Right hindlimb (tissue), 1 donor: ENCODE measurements at regions not wholly inside any gene's neighbourhood (a gene's known extent, or its start where the extent isn't known, plus 50 kb on each side); places are given as distances from the start of the nearest gene placed in this dataset.
"Not testable (repeated sequence)": the region's sequence is repeated elsewhere in the genome, so short reads cannot be mapped to it uniquely, and the experiment has no call there.

Experiments used
- DNase-seq: peaks from one replicate; pipeline ENCODE4 v3.0.0-alpha.2; 2018

DNA sequence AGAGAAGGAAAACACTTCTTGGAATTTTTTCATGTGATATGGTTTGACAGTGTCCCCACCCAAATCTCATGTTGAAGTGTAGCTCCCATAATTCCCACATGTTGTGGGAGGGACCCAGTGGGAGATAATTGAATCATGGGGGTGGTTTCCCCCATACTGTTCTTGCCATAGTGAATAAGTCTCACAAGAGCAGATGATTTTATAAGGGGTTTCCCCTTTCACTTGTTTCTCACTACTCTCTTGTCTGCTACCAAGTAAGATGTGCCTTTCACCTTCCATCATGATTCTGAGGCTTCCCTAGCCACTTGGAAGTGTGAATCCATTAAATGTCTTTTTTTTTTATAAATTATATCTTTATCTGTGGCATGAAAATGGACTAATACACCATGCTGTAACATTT lies 250.7 kb downstream of the LPIN1 start:
- no peak for DNase-seq

GRCh38 chr2:11998218-11998617 lies 251.8 kb downstream of the LPIN1 start:
- DNase-seq: no peak

DNA sequence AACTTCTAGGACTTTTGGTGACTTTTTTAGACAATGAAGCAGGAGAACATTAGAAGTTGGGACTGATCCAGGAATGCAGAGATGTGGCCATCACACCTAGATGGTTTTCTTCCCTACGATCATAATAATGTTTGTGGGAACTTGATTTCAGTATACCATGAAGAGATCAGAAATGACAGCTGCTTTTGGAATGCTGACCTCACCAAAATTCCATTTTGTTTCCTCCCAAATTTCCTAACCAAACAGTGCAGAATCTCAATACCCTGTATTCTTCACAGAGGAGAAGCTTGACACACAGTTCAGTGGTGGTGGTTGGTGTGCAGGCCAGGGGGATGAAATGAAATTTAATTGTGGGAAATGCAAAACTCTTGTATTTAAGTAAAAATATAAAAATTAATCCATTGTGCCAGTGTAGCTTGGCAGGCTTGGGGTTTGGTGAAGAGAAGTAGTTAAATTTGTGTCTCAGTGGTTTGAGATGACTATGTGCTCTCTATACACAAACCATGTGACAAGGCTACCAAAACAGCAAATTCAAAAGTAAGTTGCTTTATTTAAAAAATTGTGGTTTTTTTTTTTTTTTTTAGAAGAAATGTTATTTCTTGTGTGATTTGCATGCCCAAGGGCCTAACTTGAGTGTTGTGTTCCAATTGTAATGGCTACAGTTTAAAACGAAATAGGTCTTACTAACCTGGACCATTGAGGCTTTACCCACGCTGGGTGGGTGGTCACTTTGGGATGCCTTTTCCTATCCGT lies 252.4 kb downstream of the LPIN1 start:
- DNase-seq: no peak

DNA sequence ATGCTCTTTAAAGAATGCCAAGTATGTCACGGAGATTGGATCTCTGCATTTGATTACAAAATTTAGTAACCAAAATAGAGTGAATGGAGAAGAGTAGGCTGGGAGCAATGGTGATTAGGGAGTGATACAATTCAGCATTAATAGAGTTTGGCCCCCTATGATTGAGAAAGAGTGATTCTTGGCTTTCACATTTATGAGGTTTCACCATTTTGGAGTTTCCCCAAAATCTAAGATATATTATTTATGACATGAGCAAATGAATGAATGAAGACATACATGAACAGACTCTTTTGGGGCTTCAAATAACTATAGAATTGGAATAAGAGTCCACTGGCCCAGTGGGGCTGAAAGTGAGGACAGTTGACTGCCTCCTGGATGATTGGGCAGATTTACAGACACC lies 255.2 kb downstream of the LPIN1 start:
- DNase-seq: no peak

GRCh38 chr2:12002215-12002614 lies 255.8 kb downstream of the LPIN1 start:
- DNase-seq: no peak

- DNase-seq: no peak
Observed at GRCh38 chr2:12004713-12005112, 258.3 kb downstream of the LPIN1 start.

DNA sequence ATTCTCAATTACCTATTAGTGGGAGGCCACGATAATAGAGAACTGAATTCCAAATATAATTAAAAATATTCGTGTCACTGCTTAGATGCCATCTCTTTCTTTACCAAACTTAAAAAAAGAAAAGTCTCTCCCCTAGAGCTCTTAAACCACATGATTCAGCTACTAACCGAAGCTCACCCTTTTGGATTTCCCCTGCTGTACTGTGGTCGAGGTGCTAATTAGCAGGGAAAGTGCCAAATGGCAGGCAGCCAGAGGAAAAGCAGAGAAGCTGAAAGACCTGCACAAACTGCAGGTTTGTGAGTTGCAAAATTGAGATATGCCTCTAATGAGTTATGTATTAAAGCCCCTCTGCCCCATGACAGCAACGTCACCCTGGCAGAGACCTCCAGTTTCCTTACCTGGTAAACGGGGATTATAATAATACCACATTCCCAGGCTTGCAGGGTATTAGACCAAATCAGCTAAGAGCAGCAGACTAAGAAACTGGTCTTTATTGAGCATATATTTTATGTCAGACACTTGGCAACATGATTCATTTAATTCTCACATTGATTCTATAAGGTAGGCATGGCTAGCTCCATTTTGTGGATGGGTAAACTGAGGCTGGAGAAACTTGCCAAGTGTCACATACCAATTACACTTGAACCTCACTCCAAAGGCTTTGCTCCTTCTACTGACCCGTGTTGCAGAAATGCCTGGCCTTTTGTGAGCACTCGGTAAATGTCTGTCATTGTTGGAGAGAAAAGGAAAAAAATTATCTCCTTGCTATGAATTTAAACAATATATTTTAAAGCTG lies 259.7 kb downstream of the LPIN1 start:
- peak; percentile 65 for DNase-seq

GRCh38 chr2:12006850-12007249 lies 260.4 kb downstream of the LPIN1 start:
- DNase-seq: peak; percentile 49

- DNase-seq: no peak
Observed at GRCh38 chr2:12007282-12007681, 260.9 kb downstream of the LPIN1 start.

- no peak for DNase-seq
Observed at GRCh38 chr2:12008425-12009061, 262.1 kb downstream of the LPIN1 start.

- DNase-seq: no peak
Observed at GRCh38 chr2:12009323-12009905, 263.0 kb downstream of the LPIN1 start.

GRCh38 chr2:12010059-12010458 lies 263.6 kb downstream of the LPIN1 start:
- DNase-seq: no peak

DNA sequence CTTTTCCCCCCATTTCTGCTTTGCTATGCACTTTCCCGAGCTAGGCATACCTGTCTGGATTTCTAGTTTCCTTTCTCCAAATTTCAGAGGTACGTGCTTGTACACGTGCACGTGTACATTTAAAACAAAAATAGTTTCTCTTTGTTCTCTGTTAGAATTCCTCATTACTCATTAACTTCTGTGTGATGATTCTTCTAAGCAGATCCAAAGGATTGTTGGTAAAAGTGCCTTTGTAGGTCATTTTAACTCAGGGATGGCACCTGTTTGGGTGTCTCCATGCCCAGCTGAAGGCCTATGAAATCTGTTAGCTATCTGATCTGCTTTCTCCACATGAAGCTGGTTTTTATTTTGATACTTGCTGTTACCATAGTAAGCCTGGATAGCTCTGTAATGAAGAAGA lies 264.3 kb downstream of the LPIN1 start:
- DNase-seq: no peak

- DNase-seq: no peak
Observed at GRCh38 chr2:12014088-12014960, 267.9 kb downstream of the LPIN1 start.

DNA sequence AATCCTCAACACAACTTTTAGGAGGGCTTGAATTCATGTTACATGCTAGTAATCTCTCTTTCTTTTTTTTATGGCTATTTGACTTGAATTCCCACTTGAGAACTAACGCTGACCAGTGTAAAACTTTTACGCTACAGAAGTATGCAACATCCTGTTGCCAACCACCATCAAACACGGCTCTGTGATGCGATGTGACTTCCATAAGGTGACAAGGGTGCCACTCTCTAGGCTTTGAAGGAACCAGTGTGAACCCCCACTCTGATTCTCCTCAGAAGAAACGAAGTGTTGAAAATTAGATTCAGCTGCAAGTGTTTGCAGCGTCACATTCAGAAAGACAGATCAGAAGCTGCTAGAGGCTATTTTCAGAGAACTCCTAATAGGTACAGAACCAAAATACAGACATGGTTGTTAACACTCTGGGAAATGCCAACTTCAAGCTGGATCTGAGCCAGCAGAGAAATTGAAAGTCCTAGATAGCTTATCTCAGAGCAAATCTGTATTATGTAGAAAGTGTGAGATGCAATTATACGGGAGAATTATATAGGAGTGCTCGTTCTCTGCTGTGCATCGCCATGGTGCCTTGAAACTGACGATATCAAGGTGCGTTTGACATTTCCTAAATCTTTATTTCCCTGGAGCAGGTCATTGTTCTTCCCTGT lies 271.2 kb downstream of the LPIN1 start:
- DNase-seq: no peak

- not testable (repeated sequence) for DNase-seq
Observed at GRCh38 chr2:12018726-12019125, 272.3 kb downstream of the LPIN1 start.

DNA sequence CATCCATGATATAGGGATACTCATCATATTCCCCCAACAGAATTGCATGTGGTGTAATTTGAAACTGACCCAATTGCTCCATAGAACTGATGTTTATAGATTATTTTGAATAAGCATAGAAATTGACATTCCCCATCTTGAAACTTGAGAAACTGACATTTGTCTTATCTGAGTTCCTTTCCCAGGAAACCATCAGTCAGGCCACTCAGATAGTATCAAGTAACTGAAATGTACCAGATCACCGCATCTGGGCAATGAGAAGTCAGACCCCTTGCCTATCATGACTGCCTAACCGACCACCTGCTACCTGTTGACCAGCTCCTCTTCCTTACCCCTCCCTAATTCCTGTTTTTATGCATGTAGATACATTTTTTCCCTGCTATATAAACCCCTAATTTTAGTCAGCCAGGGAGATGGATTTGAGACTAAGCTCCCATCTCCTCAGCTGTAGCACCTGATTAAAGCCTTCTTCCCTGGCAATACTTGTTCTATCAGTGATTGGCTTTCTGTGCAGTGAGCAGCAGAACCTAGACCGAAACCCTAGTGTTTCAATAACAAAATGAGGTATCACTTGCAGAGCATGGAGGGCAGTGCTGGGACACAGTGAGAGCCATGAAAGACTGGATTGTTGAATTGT lies 274.5 kb downstream of the LPIN1 start:
- DNase-seq: no peak

DNA sequence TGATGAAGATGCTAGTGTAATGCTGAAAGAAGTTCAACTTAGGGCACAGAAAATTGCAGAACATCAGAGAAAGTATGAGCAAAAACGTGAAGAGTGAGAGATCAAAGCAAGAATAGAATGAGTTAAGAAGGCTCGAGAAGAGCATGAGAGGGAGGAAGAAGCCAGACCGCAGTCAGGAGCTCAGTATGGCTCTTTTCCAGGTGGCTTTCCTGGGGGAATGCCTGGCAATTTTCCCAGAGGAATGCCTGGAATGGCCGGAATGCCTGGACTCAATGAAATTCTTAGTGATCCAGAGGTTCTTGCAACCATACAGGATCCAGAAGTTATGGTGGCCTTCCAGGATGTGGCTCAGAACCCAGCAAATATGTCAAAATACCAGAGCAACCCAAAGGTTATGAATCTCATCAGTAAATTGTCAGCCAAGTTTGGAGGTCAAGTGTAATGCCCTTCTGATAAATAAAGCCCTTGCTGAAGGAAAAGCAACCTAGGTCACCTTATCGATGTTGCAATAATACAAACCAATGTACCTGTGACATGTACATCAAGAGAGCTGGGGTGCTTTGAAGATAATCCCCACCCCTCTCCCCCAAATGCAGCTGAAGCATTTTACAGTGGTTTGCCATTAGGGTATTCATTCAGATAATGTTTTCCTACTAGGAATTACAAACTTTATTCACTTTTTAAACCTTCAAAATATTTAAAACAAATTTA lies 277.9 kb downstream of the LPIN1 start:
- DNase-seq: not testable (repeated sequence)

- DNase-seq: no peak
Observed at GRCh38 chr2:12027136-12027535, 280.7 kb downstream of the LPIN1 start.

DNA sequence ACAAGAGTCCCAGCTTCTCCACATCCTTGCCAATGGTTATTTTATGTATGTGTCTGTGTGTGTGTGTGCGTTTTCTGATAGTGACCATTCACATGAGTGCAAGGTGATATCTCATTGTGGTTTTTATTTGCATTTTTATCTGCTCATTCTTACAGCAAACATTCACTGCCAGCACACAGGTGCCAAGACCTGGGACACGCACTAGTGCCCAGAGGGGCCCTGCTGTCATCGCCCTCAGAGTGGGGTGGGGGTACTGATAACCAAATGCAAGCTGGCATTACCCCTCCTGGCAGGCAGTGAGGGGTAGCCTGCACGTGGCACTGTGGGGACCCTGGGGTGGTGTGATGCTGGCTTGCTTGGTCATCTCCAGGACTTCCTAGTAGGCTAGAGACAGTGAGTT lies 285.4 kb downstream of the LPIN1 start:
- DNase-seq: no peak

DNA sequence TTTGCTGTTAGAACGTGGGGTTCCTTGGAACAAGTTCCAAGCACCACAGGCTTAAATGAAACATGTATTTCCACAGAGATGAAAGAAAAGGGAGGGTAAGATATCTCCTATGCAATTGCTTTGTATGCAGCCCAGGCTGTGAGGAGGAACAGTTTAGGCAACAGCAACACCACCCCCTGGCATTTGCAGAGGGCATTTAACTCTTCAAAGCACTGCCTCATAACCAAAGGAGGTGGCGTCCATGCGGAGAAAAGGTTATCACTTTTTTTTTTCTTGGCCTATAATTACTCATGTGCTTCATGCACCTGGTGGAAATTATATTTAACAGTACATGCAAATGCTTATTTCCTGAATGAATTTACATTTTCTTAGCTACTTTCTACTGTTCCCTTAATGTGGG lies 286.0 kb downstream of the LPIN1 start:
- DNase-seq: no peak
